DMS114 treated with DMSO at 0.1 percent for 48 hours (cell line): ENCODE measurements at regions not wholly inside any gene's neighbourhood (a gene's known extent, or its start where the extent isn't known, plus 50 kb on each side); places are given as distances from the start of the nearest gene placed in this dataset.
"Not testable (repeated sequence)": the region's sequence is repeated elsewhere in the genome, so short reads cannot be mapped to it uniquely, and the experiment has no call there.

Source experiments
- DNase-seq: peaks from one replicate; lab custom pipeline; 2025; ENCODE audit not compliant: unreplicated experiment; lab: John Stamatoyannopoulos, UW

DNA sequence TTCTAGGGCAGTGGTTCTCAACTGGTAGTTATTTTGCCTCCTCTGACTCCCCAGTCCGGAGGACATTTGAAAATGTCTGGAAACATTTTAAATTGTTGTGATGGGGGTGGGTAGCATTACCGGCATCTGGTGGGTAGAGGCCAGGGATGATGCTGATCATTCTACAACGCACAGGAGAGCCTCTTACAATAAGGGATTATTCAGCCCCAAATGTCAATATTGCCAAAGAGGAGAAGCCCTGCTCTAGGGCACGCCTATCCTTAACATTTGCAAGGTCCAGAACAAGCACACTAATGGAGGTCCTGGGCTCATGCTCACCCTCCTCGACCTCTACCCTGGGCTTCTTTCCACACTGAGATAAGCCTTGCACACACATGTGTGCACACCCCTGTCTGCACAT, 106.4 kb downstream of the MINAR1 start:
- DNase-seq, result no peak

DNA sequence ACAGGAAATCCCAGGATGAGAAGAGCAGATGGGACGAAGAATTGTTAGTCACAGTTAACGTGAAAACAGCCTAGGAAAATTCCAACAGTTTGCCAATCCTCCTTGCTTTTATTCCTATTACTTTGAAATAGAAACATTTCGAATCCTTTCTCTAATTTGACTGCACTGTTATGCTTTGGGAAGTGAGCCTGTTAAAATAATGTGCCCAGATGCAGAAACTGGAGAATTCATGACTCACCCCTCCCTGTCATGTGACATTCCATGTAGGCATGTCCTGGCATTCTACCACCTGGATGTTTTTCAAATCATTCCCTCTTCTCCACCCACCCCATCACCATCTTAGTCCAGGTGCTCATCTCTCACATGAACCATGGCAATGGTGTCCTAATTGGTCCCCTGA, 107.3 kb downstream of the MINAR1 start:
- DNase-seq, result no peak

DNA sequence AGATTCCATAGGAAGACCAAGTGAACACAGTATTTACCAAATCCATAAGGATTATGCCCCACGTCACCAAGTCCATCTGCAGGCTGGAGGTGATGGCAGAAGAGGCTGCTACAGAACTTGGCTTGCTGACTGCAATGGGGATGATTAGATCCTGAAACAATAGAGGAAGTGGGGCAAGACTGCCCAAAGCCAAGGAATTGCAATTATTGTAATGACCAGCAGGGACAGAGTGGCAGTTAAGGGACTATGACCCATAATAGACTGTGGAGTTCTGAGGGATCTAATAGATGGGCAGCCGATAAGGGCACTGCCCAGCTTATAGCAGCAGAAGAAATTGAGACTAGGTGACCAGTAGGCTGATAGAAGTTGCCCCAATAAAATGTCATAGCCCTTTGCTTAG, 108.4 kb downstream of the MINAR1 start:
- DNase-seq, result no peak

- DNase-seq, result no peak
Observed at GRCh38 chr15:79541196-79541595, 109.1 kb downstream of the MINAR1 start.

- no peak for DNase-seq
Observed at GRCh38 chr15:79543097-79543496, 111.0 kb downstream of the MINAR1 start.

GRCh38 chr15:79549196-79549595, 117.1 kb downstream of the MINAR1 start:
- no peak for DNase-seq

GRCh38 chr15:79560384-79560783, 128.2 kb downstream of the MINAR1 start:
- no peak for DNase-seq

- no peak for DNase-seq
Observed at GRCh38 chr15:79561982-79562381, 129.8 kb downstream of the MINAR1 start.

DNA sequence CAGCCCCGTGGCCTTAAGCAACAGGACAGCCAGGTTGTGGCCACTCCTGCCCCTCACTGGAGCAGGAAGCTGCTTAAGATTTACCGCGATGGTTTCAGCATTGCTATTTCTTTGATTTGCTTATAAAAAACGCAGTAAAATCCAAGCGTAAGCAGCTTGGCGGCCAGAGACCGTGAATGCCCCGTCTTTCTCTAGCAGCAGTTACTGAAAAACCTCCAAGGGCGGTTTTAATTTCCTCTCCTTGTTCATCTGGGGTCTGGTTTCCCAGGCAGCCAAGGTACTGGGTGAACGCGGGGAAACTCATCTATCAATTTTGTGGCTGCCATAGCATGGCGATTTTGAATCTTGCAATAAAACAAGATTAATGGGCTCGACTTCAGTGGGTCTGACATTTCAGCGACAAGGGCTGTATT, 130.3 kb downstream of the MINAR1 start:
- no peak for DNase-seq

- no peak for DNase-seq
Observed at GRCh38 chr15:79562899-79563298, 130.8 kb downstream of the MINAR1 start.

- no peak for DNase-seq
Observed at GRCh38 chr15:79570004-79570403, 137.9 kb downstream of the MINAR1 start.

DNA sequence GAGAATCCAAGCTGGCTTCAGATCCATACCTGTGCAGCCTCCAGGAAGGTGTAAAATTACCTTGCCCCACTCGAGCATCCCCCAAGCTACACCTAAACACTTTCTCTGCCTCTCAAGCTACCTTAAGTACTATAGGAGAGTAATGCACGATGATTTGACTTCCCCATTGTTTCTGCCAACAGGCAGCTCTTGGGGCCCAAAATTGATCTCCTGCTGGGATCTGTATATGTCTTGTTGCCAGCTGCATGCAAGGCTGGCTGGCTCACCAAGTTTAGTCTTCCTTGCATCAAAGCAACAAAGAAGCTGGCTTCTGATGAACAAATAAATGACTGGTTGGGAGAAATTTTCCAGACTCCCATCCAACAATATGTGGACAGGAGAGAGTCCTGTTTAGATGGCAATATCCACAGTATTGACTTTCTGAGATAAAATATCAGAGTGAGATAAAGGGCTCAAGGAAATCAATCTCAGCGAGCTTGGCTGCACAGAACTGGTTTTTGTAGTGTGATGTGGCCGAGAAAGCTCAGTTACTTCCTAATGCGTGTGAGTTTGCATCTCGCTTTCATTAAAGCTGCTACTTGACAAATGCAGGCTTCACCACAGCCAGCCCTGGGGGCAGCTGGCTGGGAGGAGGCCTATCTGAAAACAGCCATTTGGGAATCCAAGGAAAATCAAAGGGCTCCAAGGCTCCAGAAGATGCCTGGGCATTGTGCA, 140.7 kb downstream of the MINAR1 start:
- no peak for DNase-seq

- DNase-seq, result not testable (repeated sequence)
Observed at GRCh38 chr15:79574431-79575273, 142.5 kb downstream of the MINAR1 start.

- DNase-seq, result no peak
Observed at GRCh38 chr15:79582650-79583049, 150.5 kb downstream of the MINAR1 start.

DNA sequence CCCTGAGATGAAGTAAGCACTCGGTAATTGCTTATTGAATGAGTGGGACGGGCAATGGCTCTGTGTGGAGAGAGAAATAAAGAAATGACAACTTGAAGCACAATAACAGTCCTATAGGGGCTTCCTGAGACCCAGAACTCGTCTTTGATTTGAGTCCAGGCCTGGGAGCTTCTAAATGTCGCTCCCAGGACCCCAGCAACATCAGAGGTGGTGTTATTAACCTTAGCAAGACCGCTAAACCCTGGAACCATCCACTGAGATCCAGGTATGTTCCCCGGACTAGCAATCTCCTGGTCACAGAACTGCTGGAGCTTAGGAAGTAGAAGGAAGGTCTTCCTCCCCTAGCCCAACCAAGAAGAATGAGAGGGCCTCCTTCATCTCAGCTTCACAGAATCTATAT, 160.0 kb downstream of the MINAR1 start:
- no peak for DNase-seq

- peak; percentile 15 for DNase-seq
Observed at GRCh38 chr15:79593119-79593869, 161.2 kb downstream of the MINAR1 start.

- DNase-seq, result no peak
Observed at GRCh38 chr15:79595306-79595705, 163.2 kb downstream of the MINAR1 start.

DNA sequence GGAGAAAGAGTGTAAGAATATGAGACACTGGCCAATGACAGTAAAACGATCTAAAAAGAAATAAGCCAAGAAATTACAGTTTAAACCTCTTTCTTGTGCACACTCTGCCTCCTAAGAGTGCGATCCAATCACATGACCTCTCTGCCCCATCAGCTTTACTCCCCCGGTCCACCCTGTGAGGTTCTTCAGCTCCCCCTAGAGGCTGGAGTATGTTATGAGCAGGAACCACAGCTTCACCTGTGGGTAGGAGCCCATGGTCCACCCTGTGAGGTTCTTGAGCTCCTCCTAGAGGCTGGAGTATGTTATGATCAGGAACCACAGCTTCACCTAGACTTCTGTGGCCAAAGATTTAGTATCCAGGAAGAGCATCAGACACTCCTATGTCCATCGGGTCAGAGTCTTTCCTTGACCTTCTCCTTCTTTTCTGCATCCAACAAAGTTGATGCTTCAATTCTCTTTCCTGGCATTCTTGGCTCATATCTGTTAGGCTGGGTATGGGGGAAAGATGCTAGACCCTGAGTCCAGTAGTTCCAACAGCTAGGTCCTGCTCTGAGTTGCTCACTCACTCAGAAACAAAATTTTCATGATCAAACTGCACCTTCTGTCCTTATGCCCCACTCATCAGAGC, 164.0 kb downstream of the MINAR1 start:
- DNase-seq, result peak; percentile 79

GRCh38 chr15:79598639-79599038, 166.5 kb downstream of the MINAR1 start:
- no peak for DNase-seq

- DNase-seq, result no peak
Observed at GRCh38 chr15:79601405-79602086, 169.4 kb downstream of the MINAR1 start.

- no peak for DNase-seq
Observed at GRCh38 chr15:79602180-79602579, 170.0 kb downstream of the MINAR1 start.
